Activated naive CD8-positive, alpha-beta T cell treated with anti-CD3 and anti-CD28 coated beads, Interleukin-2, amount 50 U/mL, for 24 hours (primary cell): ENCODE measurements at regions not wholly inside any gene's neighbourhood (a gene's known extent, or its start where the extent isn't known, plus 50 kb on each side); places are given as distances from the start of the nearest gene placed in this dataset.

Source experiments
- ATAC-seq: fragments of 150-1000 bp; cut with Tn5 transposase; one replicate; pipeline ENCODE4 v1.10.0; 2021
- DNase-seq: peaks from one replicate; pipeline ENCODE4 v3.0.0; 2021
- H3K27ac Mint-ChIP-seq: one replicate; pipeline ENCODE4 v1.8.0; 2021; ENCODE audit warnings: mild to moderate bottlenecking, mixed read lengths
- H3K27me3 Mint-ChIP-seq: one replicate; pipeline ENCODE4 v1.8.0; 2021; ENCODE audit warnings: mixed read lengths
- H3K36me3 Mint-ChIP-seq: one replicate; pipeline ENCODE4 v1.8.0; 2021; ENCODE audit warnings: low read depth, mixed read lengths
- H3K4me1 Mint-ChIP-seq: one replicate; pipeline ENCODE4 v1.8.0; 2021; ENCODE audit warnings: mixed read lengths
- H3K4me3 Mint-ChIP-seq: one replicate; pipeline ENCODE4 v1.8.0; 2021; ENCODE audit warnings: mild to moderate bottlenecking, moderate library complexity, mixed read lengths
- H3K9me3 Mint-ChIP-seq: one replicate; pipeline ENCODE4 v1.8.0; 2021; ENCODE audit warnings: mixed read lengths

- no peak for ATAC-seq
- DNase-seq, result no peak
- H3K27me3 Mint-ChIP-seq, result no peaks in the 10 kb centered on the region
- no peaks in the 10 kb centered on the region for H3K4me1 Mint-ChIP-seq
- no peak overlapping the region for H3K27ac Mint-ChIP-seq
- no peak overlapping the region for H3K4me3 Mint-ChIP-seq
- H3K9me3 Mint-ChIP-seq, result peaks cover 37% of the 10 kb centered on the region
- H3K36me3 Mint-ChIP-seq, result no peaks in the 10 kb centered on the region
Observed at GRCh38 chr9:11402621-11403020, 789.8 kb upstream of the PTPRD start.

- DNase-seq (no peak), ATAC-seq (no peak)
- peaks cover 10% of the 10 kb centered on the region for H3K9me3 Mint-ChIP-seq
- H3K4me1 Mint-ChIP-seq, result no peaks in the 10 kb centered on the region
- no peaks in the 10 kb centered on the region for H3K27me3 Mint-ChIP-seq
- H3K4me3 Mint-ChIP-seq, result no peak overlapping the region
- H3K36me3 Mint-ChIP-seq, result no peaks in the 10 kb centered on the region
- H3K27ac Mint-ChIP-seq, result no peak overlapping the region
Observed at GRCh38 chr9:11414241-11414640, 801.4 kb upstream of the PTPRD start.

- H3K27me3 Mint-ChIP-seq, result no peaks in the 10 kb centered on the region
- no peak overlapping the region for H3K27ac Mint-ChIP-seq
- no peaks in the 10 kb centered on the region for H3K36me3 Mint-ChIP-seq
- no peak overlapping the region for H3K4me3 Mint-ChIP-seq
- peaks cover 21% of the 10 kb centered on the region for H3K9me3 Mint-ChIP-seq
- ATAC-seq, result no peak
- H3K4me1 Mint-ChIP-seq, result no peaks in the 10 kb centered on the region
- no peak for DNase-seq
Observed at GRCh38 chr9:11417782-11418181, 805.0 kb upstream of the PTPRD start.

GRCh38 chr9:11431490-11431889, 818.7 kb upstream of the PTPRD start:
- H3K36me3 Mint-ChIP-seq, result no peaks in the 10 kb centered on the region
- no peak for DNase-seq
- ATAC-seq, result no peak
- H3K27ac Mint-ChIP-seq, result no peak overlapping the region
- no peaks in the 10 kb centered on the region for H3K27me3 Mint-ChIP-seq
- no peak overlapping the region for H3K4me3 Mint-ChIP-seq
- peaks cover 17% of the 10 kb centered on the region for H3K9me3 Mint-ChIP-seq
- no peaks in the 10 kb centered on the region for H3K4me1 Mint-ChIP-seq

GRCh38 chr9:11432361-11432760, 819.6 kb upstream of the PTPRD start:
- Mint-ChIP-seq H3K27me3 (no peaks in the 10 kb centered on the region), H3K36me3 (no peaks in the 10 kb centered on the region), H3K4me1 (no peaks in the 10 kb centered on the region), H3K27ac (no peak overlapping the region), H3K9me3 (peaks cover 15% of the 10 kb centered on the region), H3K4me3 (no peak overlapping the region)
- ATAC-seq (no peak), DNase-seq (no peak)

GRCh38 chr9:11443631-11444030, 830.8 kb upstream of the PTPRD start:
- H3K27ac Mint-ChIP-seq, result no peak overlapping the region
- no peaks in the 10 kb centered on the region for H3K4me1 Mint-ChIP-seq
- H3K27me3 Mint-ChIP-seq, result no peaks in the 10 kb centered on the region
- H3K4me3 Mint-ChIP-seq, result no peak overlapping the region
- ATAC-seq (no peak), DNase-seq (no peak)
- peaks cover 17% of the 10 kb centered on the region for H3K9me3 Mint-ChIP-seq
- no peaks in the 10 kb centered on the region for H3K36me3 Mint-ChIP-seq

GRCh38 chr9:11457825-11458790, 845.3 kb upstream of the PTPRD start:
- Mint-ChIP-seq H3K4me1 (no peaks in the 10 kb centered on the region), H3K27ac (no peak overlapping the region), H3K36me3 (no peaks in the 10 kb centered on the region), H3K9me3 (peaks cover 9% of the 10 kb centered on the region), H3K27me3 (no peaks in the 10 kb centered on the region), H3K4me3 (no peak overlapping the region)
- no peak for DNase-seq
- ATAC-seq, result no peak

GRCh38 chr9:11469745-11470144, 856.9 kb upstream of the PTPRD start:
- ATAC-seq, result no peak
- Mint-ChIP-seq H3K4me1 (no peaks in the 10 kb centered on the region), H3K27ac (no peak overlapping the region), H3K36me3 (no peaks in the 10 kb centered on the region), H3K27me3 (no peaks in the 10 kb centered on the region), H3K4me3 (no peak overlapping the region), H3K9me3 (peaks cover 9% of the 10 kb centered on the region)
- no peak for DNase-seq

- Mint-ChIP-seq H3K27me3 (no peaks in the 10 kb centered on the region), H3K9me3 (peaks cover 5% of the 10 kb centered on the region), H3K4me3 (no peak overlapping the region), H3K4me1 (no peaks in the 10 kb centered on the region), H3K27ac (no peak overlapping the region), H3K36me3 (no peaks in the 10 kb centered on the region)
- ATAC-seq, result no peak
- no peak for DNase-seq
Observed at GRCh38 chr9:11471321-11471720, 858.5 kb upstream of the PTPRD start.

GRCh38 chr9:11500780-11501179, 888.0 kb upstream of the PTPRD start:
- Mint-ChIP-seq H3K27me3 (no peaks in the 10 kb centered on the region), H3K36me3 (no peaks in the 10 kb centered on the region), H3K4me3 (no peak overlapping the region), H3K4me1 (no peaks in the 10 kb centered on the region), H3K9me3 (peaks cover 25% of the 10 kb centered on the region), H3K27ac (no peak overlapping the region)
- ATAC-seq, result no peak
- no peak for DNase-seq

- no peak overlapping the region for H3K27ac Mint-ChIP-seq
- H3K27me3 Mint-ChIP-seq, result no peaks in the 10 kb centered on the region
- H3K4me1 Mint-ChIP-seq, result no peaks in the 10 kb centered on the region
- DNase-seq (no peak), ATAC-seq (no peak)
- H3K9me3 Mint-ChIP-seq, result peaks cover 24% of the 10 kb centered on the region
- no peak overlapping the region for H3K4me3 Mint-ChIP-seq
- H3K36me3 Mint-ChIP-seq, result no peaks in the 10 kb centered on the region
Observed at GRCh38 chr9:11506980-11507379, 894.2 kb upstream of the PTPRD start.

GRCh38 chr9:11537566-11537965, 924.8 kb upstream of the PTPRD start:
- peaks cover 12% of the 10 kb centered on the region for H3K9me3 Mint-ChIP-seq
- H3K27ac Mint-ChIP-seq, result no peak overlapping the region
- no peaks in the 10 kb centered on the region for H3K27me3 Mint-ChIP-seq
- ATAC-seq, result no peak
- H3K4me1 Mint-ChIP-seq, result no peaks in the 10 kb centered on the region
- H3K36me3 Mint-ChIP-seq, result no peaks in the 10 kb centered on the region
- H3K4me3 Mint-ChIP-seq, result no peak overlapping the region
- no peak for DNase-seq

GRCh38 chr9:11542781-11543180, 930.0 kb upstream of the PTPRD start:
- ATAC-seq (no peak), DNase-seq (no peak)
- Mint-ChIP-seq H3K36me3 (no peaks in the 10 kb centered on the region), H3K4me3 (no peak overlapping the region), H3K9me3 (peaks cover 9% of the 10 kb centered on the region), H3K4me1 (no peaks in the 10 kb centered on the region), H3K27me3 (no peaks in the 10 kb centered on the region), H3K27ac (no peak overlapping the region)

GRCh38 chr9:11546231-11546630, 933.4 kb upstream of the PTPRD start:
- no peak for ATAC-seq
- DNase-seq, result no peak
- peaks cover 12% of the 10 kb centered on the region for H3K9me3 Mint-ChIP-seq
- H3K27ac Mint-ChIP-seq, result no peak overlapping the region
- H3K4me3 Mint-ChIP-seq, result no peak overlapping the region
- H3K27me3 Mint-ChIP-seq, result no peaks in the 10 kb centered on the region
- no peaks in the 10 kb centered on the region for H3K36me3 Mint-ChIP-seq
- H3K4me1 Mint-ChIP-seq, result no peaks in the 10 kb centered on the region

- Mint-ChIP-seq H3K4me1 (no peaks in the 10 kb centered on the region), H3K27me3 (no peaks in the 10 kb centered on the region), H3K9me3 (peaks cover 9% of the 10 kb centered on the region), H3K36me3 (no peaks in the 10 kb centered on the region), H3K27ac (no peak overlapping the region), H3K4me3 (no peak overlapping the region)
- ATAC-seq (no peak), DNase-seq (no peak)
Observed at GRCh38 chr9:11549311-11549794, 936.6 kb upstream of the PTPRD start.
